ENCODE measurements at regions not wholly inside any gene's neighbourhood (a gene's known extent, or its start where the extent isn't known, plus 50 kb on each side); places are given as distances from the start of the nearest gene placed in this dataset.

DNA sequence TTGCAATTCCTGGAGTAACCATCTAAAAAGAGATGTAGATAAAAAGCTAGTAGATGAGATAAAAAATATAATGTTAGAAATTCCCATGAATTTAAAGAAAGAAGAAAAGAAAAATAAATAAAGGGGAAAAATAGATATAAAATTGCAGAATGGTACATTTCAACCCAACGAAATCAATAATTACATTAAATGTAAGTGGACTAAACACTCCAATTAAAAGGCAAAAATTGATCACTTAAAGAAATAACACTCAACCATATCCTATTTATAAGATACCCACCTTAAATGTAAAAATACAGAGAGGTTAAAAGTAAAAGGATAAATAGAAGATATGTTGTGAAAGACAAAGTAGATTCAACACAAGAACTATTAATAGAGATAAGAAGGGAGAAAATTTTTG, 150.5 kb upstream of the GRIK3 start:
- no peak for TF ChIP-seq POLR2AphosphoS5 (IDR thresholded peaks at IDR 0.05; ENCODE audit: low read depth, low read length)
- no peak for TF ChIP-seq TCF7L2 (IDR thresholded peaks at IDR 0.05; ENCODE audit: low read depth, low read length)
- no peak for TF ChIP-seq CTCF (IDR thresholded peaks at IDR 0.05)
- TF ChIP-seq SIN3A (IDR thresholded peaks at IDR 0.05; ENCODE audit: borderline replicate concordance, insufficient read depth, low read depth, low read length) = no peak
